ENCODE measurements at regions not wholly inside any gene's neighbourhood (a gene's known extent, or its start where the extent isn't known, plus 50 kb on each side); places are given as distances from the start of the nearest gene placed in this dataset.

DNA sequence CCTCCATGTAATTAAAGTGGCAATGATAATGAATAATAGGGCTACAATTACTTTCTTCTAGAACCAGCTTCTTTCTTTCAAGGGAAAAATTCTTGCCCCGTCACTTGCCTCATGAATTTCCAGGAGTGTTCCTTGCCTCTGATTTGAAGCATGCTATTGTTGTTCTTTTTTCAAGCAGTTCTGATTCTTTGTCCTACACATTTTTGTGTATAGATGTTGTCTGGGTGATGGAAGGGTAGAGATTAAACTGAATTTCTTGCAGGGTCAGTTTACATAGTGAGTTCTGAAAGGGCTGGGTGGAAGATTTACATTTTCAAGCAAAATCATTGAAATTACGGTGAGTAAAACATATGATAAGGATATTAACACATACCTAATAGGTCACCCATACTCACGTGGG lies 107.0 kb upstream of the TENM3 start:
- H3K27ac ChIP-seq: no peak overlapping the region
- H3K9me3 ChIP-seq (ENCODE audit: severe bottlenecking): no peaks in the 10 kb centered on the region
- H3K36me3 ChIP-seq: no peaks in the 10 kb centered on the region
- DNase-seq: no peak
- no peak for TF ChIP-seq CTCF (IDR thresholded peaks at IDR 0.05; ENCODE audit: low read depth, low read length)
- H3K4me3 ChIP-seq (ENCODE audit: low read depth, low read length): no peak overlapping the region
- peaks cover 2% of the 10 kb centered on the region for H3K27me3 ChIP-seq (ENCODE audit: insufficient read depth, low read depth, severe bottlenecking)

GRCh38 chr4:182137343-182137742 lies 105.9 kb upstream of the TENM3 start:
- DNase-seq: peak; percentile 72
- Histone ChIP-seq H3K9me3 (ENCODE audit: severe bottlenecking) (no peaks in the 10 kb centered on the region), H3K4me3 (ENCODE audit: low read depth, low read length) (no peak overlapping the region), H3K36me3 (no peaks in the 10 kb centered on the region), H3K27ac (no peak overlapping the region), H3K27me3 (ENCODE audit: insufficient read depth, low read depth, severe bottlenecking) (peaks cover 13% of the 10 kb centered on the region)
- no peak for TF ChIP-seq CTCF (IDR thresholded peaks at IDR 0.05; ENCODE audit: low read depth, low read length)

GRCh38 chr4:182139491-182139890 lies 103.7 kb upstream of the TENM3 start:
- Histone ChIP-seq H3K36me3 (no peaks in the 10 kb centered on the region), H3K27me3 (ENCODE audit: insufficient read depth, low read depth, severe bottlenecking) (peaks cover 30% of the 10 kb centered on the region), H3K4me3 (ENCODE audit: low read depth, low read length) (no peak overlapping the region), H3K27ac (no peak overlapping the region), H3K9me3 (ENCODE audit: severe bottlenecking) (no peaks in the 10 kb centered on the region)
- no peak for DNase-seq
- TF ChIP-seq CTCF (IDR thresholded peaks at IDR 0.05; ENCODE audit: low read depth, low read length): no peak

DNA sequence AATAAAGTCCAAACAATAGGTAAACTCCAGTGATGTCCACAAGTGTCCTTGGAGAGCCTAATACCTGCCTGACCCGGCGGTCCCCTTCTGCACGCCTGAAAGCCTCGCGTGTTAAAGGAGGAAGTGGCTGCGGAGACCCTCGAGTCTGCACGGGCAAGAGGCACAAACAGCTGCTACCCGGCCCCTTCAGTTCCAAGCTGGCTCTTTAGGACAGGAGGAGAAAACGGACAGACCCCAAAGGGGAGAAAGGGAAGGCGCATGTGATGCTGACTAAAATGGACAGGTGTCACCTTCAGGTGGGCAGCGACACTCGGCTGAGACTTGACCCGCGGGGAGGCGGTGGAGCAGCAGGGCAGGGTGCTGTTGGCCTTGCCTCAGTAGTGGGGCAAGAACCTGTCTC lies 102.7 kb upstream of the TENM3 start:
- Histone ChIP-seq H3K36me3 (no peaks in the 10 kb centered on the region), H3K4me3 (ENCODE audit: low read depth, low read length) (no peak overlapping the region), H3K9me3 (ENCODE audit: severe bottlenecking) (no peaks in the 10 kb centered on the region), H3K27ac (no peak overlapping the region), H3K27me3 (ENCODE audit: insufficient read depth, low read depth, severe bottlenecking) (peaks cover 37% of the 10 kb centered on the region)
- DNase-seq: no peak
- no peak for TF ChIP-seq CTCF (IDR thresholded peaks at IDR 0.05; ENCODE audit: low read depth, low read length)

- DNase-seq: no peak
- TF ChIP-seq CTCF (IDR thresholded peaks at IDR 0.05; ENCODE audit: low read depth, low read length): no peak
- Histone ChIP-seq H3K9me3 (ENCODE audit: severe bottlenecking) (no peaks in the 10 kb centered on the region), H3K4me3 (ENCODE audit: low read depth, low read length) (no peak overlapping the region), H3K27me3 (ENCODE audit: insufficient read depth, low read depth, severe bottlenecking) (peaks cover 43% of the 10 kb centered on the region), H3K36me3 (no peaks in the 10 kb centered on the region), H3K27ac (no peak overlapping the region)
These were observed 102.1 kb upstream of the TENM3 start for GRCh38 chr4:182141061-182141460.
